ENCODE measurements at regions not wholly inside any gene's neighbourhood (a gene's known extent, or its start where the extent isn't known, plus 50 kb on each side); places are given as distances from the start of the nearest gene placed in this dataset.

GRCh38 chr13:107422421-107422820 is 792.9 kb downstream of the LIG4 start:
- no peak for DNase-seq

DNA sequence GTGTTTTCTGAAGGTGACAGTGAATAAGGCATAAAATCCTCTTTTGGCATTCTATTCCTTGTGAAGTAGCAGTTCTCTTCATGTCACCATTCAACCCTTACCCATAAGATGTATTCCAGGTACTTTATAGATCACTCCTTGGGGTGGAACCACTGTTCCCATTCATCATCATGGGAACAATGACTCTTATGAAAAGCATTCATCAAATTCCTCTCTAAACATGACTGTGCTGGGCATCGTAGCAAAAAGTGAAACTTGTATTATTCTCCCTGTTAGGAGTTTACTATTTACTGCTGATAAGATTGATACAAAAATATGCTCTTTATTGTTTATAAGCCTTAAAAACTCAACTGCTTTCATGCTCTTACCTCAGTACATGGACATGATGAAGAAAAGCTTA is 793.4 kb downstream of the LIG4 start:
- DNase-seq, result no peak

GRCh38 chr13:107421028-107421427 is 794.3 kb downstream of the LIG4 start:
- DNase-seq, result no peak

DNA sequence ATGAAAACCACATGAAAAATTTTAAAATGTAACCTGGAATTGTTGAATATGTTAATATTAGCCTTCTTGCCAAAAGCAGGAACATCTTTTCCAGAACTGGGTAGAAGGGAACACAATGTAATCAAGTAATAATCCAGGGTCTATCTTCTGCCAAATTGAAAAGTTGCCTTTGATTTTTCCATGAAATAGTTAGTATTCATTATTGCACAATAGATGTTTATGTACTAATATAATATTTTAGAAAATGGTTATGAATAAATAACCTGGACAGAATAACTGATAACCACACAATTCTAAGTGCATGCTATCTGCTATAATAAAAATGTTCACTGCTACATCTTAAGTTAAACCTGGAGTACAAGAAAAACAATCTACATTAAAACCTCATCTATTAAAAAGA is 802.3 kb downstream of the LIG4 start:
- no peak for DNase-seq

- no peak for DNase-seq
These were observed 808.3 kb downstream of the LIG4 start for GRCh38 chr13:107407074-107407473.

GRCh38 chr13:107395927-107396662 is 819.2 kb downstream of the LIG4 start:
- no peak for DNase-seq

DNA sequence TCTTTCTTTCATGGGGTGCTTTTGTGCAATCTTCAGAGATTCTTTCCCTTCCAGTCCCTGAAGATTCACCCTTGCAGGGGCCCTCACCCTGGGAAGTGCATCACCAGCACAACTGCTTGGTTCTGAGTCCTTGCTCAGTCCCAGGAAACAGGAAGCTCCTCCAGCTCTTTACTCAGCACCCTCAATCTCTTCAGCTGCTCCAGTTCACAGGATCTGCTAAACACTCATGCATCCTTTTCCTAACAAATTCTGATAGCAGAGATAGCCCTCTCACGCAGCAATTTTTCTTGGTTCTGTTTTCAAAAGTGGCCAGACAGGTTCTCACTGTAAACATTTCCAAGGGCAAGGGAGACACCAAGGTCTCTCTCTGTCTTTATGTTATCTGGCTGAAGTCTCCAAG is 823.1 kb downstream of the LIG4 start:
- DNase-seq, result no peak

DNA sequence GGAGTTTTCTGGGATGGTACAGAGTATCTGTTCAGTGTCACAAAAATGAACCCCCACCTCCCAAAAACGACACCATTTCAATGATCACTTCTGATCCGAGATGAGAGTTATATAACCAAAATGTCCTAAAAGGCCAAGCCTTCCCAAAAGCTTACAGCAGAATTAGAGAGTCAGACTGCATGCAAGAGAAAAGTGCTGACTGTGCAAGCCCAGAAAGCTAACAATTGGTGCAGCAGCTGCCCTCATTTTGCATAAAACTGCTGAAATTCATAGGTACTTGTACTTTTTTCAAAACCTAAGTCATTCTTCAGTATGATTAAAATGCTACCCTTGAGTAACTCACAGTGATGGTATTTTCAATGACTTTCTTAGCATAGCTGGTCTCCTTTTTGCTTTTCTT is 819.6 kb upstream of the ARGLU1 start:
- DNase-seq, result no peak

DNA sequence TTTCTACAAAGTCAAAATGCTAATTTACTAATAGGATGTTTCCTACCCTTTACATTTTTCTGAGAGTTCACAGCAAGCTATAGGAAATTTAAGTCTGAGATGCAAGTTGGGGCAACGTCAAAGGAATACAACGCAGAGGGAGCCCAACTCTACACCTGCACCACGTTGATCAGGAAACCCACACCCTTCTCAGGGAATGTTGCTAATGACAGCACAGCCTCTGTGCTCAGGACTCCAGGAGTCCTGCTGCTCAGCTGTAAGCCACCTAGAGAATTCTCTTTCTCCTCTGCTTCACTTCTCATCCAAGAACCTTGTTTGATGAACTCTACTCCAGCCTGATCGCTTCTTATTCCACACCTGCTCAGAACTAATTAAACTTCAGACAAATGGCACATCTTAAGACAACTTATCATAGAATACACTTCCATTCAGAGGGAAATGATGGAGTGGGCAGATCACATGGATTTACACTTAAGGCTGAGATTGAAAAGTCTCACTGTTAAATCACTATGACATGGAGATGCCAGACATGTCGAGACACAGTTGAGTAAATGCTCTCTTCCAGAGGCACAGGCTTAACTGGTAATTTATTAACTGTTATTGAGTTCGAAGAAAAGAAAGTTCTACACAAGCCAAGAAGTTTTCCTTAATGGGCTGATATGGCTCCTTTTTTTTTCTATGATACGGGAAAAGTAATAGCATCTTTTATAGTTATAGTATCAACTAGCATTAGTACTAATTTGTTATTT is 811.6 kb upstream of the ARGLU1 start:
- no peak for DNase-seq

DNA sequence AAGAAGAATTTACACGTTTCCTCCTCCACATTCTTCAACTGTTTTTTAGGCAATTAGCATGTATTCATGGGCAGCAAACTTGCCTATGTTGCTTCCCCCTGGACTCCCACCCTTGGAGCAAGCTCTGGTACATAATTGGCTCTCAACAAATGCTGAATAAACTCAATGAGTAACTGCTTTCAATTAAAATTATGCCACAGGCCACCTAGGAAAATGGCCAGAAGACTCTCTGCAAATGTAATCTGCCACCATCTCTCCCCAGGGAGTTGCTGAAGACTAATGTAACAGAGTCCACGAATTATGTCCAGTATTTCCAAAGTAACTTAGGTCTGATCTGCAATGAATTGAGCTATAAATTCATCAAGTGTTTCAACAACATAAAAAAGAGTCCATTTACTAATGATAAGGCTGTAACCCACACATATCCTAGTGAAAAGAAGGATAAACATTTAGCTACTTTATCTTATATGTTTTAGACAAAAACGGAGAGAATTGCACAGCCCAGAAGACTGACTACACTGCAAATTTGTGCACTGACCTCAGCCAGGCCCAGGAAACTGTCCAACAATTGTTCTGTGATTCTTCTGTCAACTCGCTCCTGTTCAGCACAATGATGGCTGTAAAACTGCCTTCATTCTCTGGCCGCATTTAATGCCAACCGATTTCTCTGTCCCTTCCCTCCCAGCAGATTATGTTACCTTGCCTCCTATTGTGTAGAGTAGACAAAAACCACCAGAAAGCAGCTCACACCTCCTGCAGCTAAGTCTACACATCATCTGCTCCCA is 808.6 kb upstream of the ARGLU1 start:
- peak in 9 of 56 donors; percentile 7 to 37 (median 16) for DNase-seq

DNA sequence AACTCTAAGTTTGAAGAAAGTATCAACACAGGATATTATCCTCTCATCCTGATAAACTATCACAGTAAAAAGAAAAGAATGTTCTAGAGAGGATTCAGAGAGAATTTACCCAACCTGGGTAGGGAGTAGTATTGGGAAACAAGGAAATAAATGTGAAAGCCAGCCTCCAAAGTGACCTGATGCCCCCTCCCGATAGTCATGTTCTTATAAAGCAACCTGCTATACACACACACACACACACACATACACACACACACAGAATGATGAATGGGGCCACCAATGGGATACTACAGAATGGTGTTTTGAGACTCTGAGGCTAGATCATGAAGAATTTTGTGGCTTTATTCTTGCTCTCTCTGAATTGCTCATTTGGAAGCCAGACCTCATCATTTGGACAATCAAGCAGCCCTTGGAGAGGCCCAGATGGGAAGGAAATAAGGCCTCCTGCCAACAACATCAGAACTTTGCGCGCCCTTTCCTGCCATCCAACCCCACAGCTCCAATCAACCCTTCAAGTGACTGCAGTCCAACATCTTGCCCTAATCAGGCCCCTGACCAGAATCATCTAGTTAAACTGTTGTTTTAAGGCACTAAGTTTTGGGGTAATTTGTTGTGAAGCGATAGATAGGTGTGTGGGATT is 807.9 kb upstream of the ARGLU1 start:
- no peak for DNase-seq

GRCh38 chr13:107374038-107374437 is 806.1 kb upstream of the ARGLU1 start:
- DNase-seq, result no peak

DNA sequence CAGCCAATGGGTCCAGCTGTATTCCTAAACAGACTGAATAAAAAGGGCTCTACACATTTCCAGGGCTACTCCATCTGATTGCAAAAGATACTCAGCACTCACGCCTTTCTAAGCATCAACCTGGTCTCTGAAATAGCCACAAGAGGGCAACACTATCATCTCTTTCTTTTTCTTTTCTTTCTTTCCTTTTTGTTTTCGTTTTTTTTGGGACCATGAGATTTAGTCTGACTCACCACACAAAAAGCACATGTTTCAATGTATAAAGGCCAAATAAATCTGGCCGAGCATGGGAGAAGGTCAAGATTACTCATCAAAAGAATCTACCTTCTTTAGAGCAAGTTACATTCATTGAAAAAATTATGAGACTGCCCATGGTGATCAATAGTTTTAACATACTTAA is 805.6 kb upstream of the ARGLU1 start:
- peak in 5 of 56 donors; percentile 7 to 12 (median 10) for DNase-seq

DNA sequence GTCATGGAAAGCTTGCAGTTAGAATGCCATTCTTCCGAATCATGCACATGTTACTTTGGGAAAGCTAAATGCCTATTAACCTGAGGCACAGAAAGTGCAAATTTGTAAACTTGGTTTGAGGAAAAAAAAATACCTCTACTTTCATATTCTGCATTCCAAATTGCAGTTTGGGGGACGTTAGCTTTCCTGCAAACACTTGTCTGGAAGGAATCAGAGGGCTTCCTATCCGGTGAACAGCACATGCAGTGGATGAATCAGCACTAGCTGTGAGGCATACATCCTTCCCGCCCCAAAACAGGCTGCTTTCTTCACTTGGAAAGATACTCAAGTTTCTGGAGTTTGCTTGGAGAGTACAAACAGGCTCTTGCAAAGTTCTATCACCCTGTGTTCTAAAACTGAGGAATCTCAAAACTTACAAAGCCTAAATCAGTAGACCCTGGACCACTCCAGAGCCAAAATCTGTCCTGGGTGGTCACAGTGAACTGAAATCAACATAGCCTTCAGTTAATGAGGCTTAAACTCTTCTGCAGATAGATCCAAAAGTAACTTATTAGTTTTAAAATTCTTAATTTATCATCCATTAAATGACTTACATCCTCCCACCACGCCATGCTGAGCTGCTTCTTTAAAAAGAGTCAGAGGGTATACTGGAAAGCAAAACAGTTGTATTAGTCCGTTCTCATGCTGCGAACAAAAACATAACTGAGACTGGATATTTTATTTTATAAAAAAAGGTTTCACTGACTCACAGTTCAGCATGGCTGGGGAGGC is 802.3 kb upstream of the ARGLU1 start:
- DNase-seq, result no peak

- DNase-seq, result no peak
These were observed 799.3 kb upstream of the ARGLU1 start for GRCh38 chr13:107367258-107367657.

DNA sequence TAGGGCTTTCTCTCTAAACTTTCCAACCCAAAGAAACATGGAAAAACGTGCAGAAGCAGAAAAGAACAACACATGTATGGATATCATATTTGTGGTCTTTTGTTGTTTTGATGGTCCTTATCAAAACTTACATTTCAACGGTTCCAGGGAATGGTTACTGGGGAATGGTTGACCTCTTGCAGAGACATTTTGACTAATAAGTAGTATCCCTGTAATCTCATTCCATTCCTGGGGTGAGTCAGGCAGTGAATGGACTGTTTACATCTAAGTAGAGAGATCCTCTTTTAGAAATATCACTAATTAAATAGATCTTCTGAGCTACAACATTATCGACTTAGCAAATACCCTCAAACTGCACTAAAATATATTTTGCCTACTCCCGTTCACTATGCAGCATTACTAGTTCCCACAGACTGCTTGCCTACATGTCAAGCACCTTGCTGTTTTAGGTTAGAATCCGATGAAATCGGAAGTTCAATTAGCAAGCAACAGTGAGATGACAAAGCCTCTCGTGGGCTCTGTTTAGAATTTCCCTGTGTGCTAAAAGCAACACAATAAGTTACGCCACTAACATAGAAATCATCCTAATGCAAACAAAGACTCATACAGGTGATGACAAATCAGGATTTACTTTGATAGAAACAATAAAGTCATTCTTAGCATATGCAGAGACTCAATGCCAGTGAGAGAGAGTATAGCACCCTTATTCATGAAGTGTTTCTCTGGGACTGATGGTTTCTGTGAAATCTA is 797.7 kb upstream of the ARGLU1 start:
- DNase-seq, result no peak

DNA sequence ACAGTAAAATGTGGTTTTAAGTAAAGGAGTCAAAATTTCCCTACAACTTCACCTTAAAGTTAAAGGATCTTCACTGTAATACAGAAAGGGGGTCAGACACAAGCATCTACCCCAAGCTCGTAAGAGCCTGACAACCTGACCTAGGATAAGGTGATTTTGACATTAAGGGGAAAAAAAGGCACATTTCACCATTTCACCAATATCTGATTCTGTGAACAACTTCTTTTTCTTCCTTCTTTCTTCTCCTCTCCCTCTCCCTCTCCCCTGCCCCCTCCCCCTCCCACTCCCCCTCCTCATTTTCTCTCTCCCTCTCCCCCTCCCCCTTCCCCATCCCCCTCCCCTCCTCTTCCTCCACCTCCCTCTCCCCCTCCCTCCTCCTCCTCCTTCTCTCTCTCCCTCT is 796.7 kb upstream of the ARGLU1 start:
- DNase-seq, result no peak

DNA sequence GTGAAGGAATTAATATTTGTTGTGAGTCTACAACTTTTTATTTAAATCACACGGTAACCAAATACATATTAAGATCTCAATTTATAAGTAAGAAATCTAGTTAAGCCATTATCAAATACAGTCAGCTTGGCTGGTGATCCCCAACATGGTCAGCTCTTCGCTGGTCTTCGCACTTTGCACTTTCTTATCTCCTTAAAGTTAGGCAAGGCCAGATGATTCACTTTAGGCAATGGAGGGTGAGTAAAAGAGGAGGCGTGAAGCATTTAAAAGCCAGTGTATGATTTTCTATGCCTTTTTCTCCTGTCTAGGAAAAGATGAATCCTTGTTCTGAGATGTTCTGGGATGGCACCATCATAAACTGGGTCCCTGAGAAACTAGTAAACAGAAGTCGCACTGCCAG is 793.7 kb upstream of the ARGLU1 start:
- DNase-seq, result no peak

DNA sequence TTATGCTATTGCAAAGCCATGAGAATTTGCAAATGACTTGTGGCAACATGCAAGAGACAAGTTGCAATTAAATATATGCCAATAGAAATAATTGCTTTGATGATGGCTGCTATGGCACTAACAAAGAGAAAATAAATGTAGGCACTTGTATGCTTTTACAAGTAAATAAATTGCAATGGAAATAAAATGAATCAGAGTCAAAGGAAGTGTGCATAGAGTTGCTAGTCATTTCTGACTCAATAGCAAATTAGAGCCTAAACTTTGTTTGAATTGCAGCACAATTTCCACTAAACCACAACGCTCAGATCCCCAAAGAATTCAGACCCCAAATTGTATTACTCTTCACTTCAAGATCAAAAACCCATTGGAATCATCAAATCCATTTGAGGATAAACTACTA is 792.1 kb upstream of the ARGLU1 start:
- no peak for DNase-seq

DNA sequence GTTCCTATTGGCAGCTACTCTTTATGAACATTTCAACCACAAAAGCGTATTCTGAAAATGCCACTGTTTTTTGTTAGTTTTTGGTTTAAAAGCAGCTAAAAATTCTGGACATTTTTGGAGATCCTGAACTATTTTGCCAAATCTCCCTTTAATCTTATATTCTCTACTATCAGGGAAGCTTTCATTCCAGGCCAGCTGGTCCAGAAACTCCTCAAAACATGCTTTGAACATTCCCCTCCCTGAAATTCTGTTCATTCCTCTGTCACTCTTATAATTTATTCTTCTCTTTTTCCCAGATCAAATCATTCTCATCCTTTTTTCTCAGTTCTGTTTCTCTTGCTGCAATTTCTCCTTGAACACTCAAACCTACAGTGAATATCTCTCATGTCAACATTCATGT is 790.9 kb upstream of the ARGLU1 start:
- no peak for DNase-seq
